Activated naive CD4-positive, alpha-beta T cell (primary cell): ENCODE measurements at regions not wholly inside any gene's neighbourhood (a gene's known extent, or its start where the extent isn't known, plus 50 kb on each side); places are given as distances from the start of the nearest gene placed in this dataset.

Experiments used
- DNase-seq, 4 experiments: peaks; one replicate each; lab custom pipeline; 2025; lab: John Stamatoyannopoulos, UW

GRCh38 chr12:15033029-15033428 lies 60.2 kb downstream of the PDE6H start:
- DNase-seq = no peak

GRCh38 chr12:15033641-15034040 lies 60.8 kb downstream of the PDE6H start:
- DNase-seq = no peak

GRCh38 chr12:15035185-15035584 lies 62.3 kb downstream of the PDE6H start:
- DNase-seq = no peak

GRCh38 chr12:15037091-15037687 lies 64.3 kb downstream of the PDE6H start:
- DNase-seq = no peak

- DNase-seq = no peak
Measured at GRCh38 chr12:15038137-15038536, 65.3 kb downstream of the PDE6H start.

- DNase-seq = no peak
Measured at GRCh38 chr12:15044471-15044870, 71.6 kb downstream of the PDE6H start.

- no peak for DNase-seq
Measured at GRCh38 chr12:15045451-15045850, 72.6 kb downstream of the PDE6H start.

GRCh38 chr12:15047611-15048010 lies 74.8 kb downstream of the PDE6H start:
- no peak for DNase-seq

- no peak for DNase-seq
Measured at GRCh38 chr12:15049461-15050153, 76.8 kb downstream of the PDE6H start.

GRCh38 chr12:15050659-15051058 lies 77.8 kb downstream of the PDE6H start:
- DNase-seq = peak in 1 of 4 experiments; percentile 0

GRCh38 chr12:15052691-15053090 lies 79.8 kb downstream of the PDE6H start:
- DNase-seq = no peak

- DNase-seq = no peak
Measured at GRCh38 chr12:15056218-15056617, 83.4 kb downstream of the PDE6H start.
